ENCODE measurements at regions not wholly inside any gene's neighbourhood (a gene's known extent, or its start where the extent isn't known, plus 50 kb on each side); places are given as distances from the start of the nearest gene placed in this dataset.

- TF ChIP-seq CTCF (IDR thresholded peaks at IDR 0.05; ENCODE audit: low read depth, low read length) (no peak), EZH2phosphoT487 (IDR thresholded peaks at IDR 0.05; ENCODE audit: low read depth) (no peak)
Measured at GRCh38 chr5:101424530-101425175, 521.6 kb upstream of the ST8SIA4 start.

Measured in OCI-LY3 (cell line).